H1 (cell line): ENCODE measurements at regions not wholly inside any gene's neighbourhood (a gene's known extent, or its start where the extent isn't known, plus 50 kb on each side); places are given as distances from the start of the nearest gene placed in this dataset.

ENCODE experiments used
- GABPA ChIP-seq: IDR thresholded peaks from 2 replicates; pipeline ENCODE4 v1.6.1; 2011; ENCODE audit warnings: mild to moderate bottlenecking, low read length, moderate library complexity, borderline replicate concordance; ENCODE audit not compliant: insufficient read depth
- HDAC6 ChIP-seq: IDR thresholded peaks from one replicate; pipeline ENCODE4 v1.7.1; 2012; ENCODE audit warnings: low read depth, mild to moderate bottlenecking, inconsistent platforms, low read length, moderate library complexity
- POLR2AphosphoS5 ChIP-seq: IDR thresholded peaks from 2 replicates; pipeline ENCODE4 v1.6.1; 2011; ENCODE audit warnings: low read depth, low read length

DNA sequence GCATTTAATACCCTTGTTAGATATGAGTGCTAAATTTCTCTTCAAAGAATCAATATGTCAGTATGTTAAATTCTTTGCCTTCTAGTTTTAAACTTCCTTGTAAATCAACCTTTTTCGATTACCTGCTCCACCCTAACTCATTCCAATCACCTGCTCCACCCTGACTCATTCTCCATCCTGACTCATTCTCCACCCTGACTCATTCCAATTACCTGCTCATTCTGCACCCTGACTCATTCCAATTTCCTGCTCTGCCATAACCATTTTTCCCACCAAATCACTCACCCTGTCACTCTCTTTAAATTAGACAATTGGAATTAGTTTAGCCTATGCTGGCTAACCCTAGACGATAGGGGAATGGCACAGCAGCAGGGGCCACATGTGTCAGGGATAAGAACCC is 519.5 kb upstream of the LRRC4C start (continued):
- TF ChIP-seq GABPA (no peak), HDAC6 (no peak), POLR2AphosphoS5 (no peak)
